Upper lobe of left lung (tissue), 4 donors: ENCODE measurements at regions not wholly inside any gene's neighbourhood (a gene's known extent, or its start where the extent isn't known, plus 50 kb on each side); places are given as distances from the start of the nearest gene placed in this dataset.

Experiments
- EP300 ChIP-seq, 4 donors: sonication (generic); formaldehyde crosslinking; IDR thresholded peaks; one replicate each; pipeline ENCODE4 v1.5.1; 2017; ENCODE audit warnings: antibody characterized with exemption in 4 of 4, control low read depth in 2 of 4
- POLR2A ChIP-seq, 4 donors: fragments of 450-650 bp; IDR thresholded peaks; one replicate each; pipeline ENCODE4 v1.5.1; 2016 to 2017; ENCODE audit warnings: antibody characterized with exemption in 4 of 4, mild to moderate bottlenecking in 2 of 4
- POLR2AphosphoS5 ChIP-seq, 2 donors: sonication (generic); formaldehyde crosslinking; IDR thresholded peaks; one replicate each; pipeline ENCODE4 v1.5.1; 2017; ENCODE audit warnings: antibody characterized with exemption in 2 of 2
- TF ChIP-seq, protein P1 (sequence below), 6 experiments: fragments of 450-650 bp in 4 of 6; fragments of 200-600 bp in 2 of 6; sonication (generic) in 2 of 6; IDR thresholded peaks; one replicate each; pipeline ENCODE4 v1.5.1; 2016 to 2019; ENCODE audit warnings: antibody characterized with exemption in 6 of 6

DNA sequence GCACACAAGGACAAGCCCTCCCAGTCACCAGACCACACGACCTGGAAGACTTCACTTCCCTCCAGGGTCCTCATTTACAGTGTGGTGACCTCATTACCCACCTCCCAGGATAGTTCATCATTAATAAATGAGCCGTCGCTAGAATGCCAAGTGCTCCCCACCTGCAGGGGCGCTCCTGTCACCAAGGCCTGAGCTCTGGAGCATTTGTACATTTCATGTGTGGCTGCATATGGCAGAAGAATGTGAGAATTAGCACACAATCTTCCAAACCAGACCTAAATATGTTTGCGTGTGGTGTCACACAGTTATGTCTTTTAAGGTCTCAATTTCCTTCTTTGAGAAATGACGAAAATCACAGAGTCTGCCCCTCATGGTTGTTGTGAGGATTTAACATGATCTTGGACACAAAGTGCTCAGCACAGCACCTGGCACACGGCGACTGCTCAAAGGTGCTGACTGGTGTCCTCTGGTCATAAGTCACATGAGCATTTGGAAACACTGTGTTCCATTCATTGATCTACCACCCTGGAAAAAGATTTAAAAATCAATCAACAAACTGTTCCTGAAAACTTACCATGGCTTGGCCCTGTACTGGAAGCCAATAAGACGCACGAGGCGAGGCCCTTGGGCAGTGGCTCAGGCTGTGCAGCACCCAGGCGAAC is 150.6 kb upstream of the SPACA7 start:
- TF ChIP-seq, protein P1, sequence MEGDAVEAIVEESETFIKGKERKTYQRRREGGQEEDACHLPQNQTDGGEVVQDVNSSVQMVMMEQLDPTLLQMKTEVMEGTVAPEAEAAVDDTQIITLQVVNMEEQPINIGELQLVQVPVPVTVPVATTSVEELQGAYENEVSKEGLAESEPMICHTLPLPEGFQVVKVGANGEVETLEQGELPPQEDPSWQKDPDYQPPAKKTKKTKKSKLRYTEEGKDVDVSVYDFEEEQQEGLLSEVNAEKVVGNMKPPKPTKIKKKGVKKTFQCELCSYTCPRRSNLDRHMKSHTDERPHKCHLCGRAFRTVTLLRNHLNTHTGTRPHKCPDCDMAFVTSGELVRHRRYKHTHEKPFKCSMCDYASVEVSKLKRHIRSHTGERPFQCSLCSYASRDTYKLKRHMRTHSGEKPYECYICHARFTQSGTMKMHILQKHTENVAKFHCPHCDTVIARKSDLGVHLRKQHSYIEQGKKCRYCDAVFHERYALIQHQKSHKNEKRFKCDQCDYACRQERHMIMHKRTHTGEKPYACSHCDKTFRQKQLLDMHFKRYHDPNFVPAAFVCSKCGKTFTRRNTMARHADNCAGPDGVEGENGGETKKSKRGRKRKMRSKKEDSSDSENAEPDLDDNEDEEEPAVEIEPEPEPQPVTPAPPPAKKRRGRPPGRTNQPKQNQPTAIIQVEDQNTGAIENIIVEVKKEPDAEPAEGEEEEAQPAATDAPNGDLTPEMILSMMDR (IDR thresholded peaks at IDR 0.05): no peak
- TF ChIP-seq POLR2A (IDR thresholded peaks at IDR 0.05) (no peak), POLR2AphosphoS5 (IDR thresholded peaks at IDR 0.05) (no peak), EP300 (IDR thresholded peaks at IDR 0.05) (no peak)
